CD8-positive, alpha-beta memory T cell (primary cell): ENCODE measurements at regions not wholly inside any gene's neighbourhood (a gene's known extent, or its start where the extent isn't known, plus 50 kb on each side); places are given as distances from the start of the nearest gene placed in this dataset.

Experiments
- CTCF ChIA-PET: fragments of 350-600 bp; sonication (Branson Sonifier 250); formaldehyde crosslinking; loops from one replicate; lab custom pipeline; 2021; ENCODE audit warnings: antibody characterized with exemption; lab: Charles Lee
- POLR2A ChIA-PET: fragments of 350-600 bp; sonication (Branson Sonifier 250); formaldehyde crosslinking; loops from one replicate; lab custom pipeline; 2021; ENCODE audit warnings: antibody characterized with exemption; lab: Charles Lee
- DNase-seq, 5 donors: peaks; one replicate each; pipeline versions ENCODE4 v3.0.0 to v3.0.0-alpha.2; 2020 to 2022; ENCODE audit warnings: mixed read lengths in 1 of 5
- H3K27ac ChIP-seq: one replicate; pipeline ENCODE4 v1.7.0; 2013; ENCODE audit warnings: low read depth, mild to moderate bottlenecking, low read length, moderate library complexity
- H3K27me3 ChIP-seq: 2 replicates; pipeline ENCODE4 v1.7.0; 2013; ENCODE audit warnings: low read length, mild to moderate bottlenecking; ENCODE audit not compliant: insufficient read depth, poor library complexity, severe bottlenecking
- H3K36me3 ChIP-seq: 2 replicates; pipeline ENCODE4 v1.7.0; 2013; ENCODE audit warnings: mild to moderate bottlenecking, low read length, moderate library complexity; ENCODE audit not compliant: insufficient read depth
- H3K4me1 ChIP-seq: 2 replicates; pipeline ENCODE4 v1.7.0; 2013; ENCODE audit warnings: mild to moderate bottlenecking, low read length, moderate library complexity; ENCODE audit not compliant: insufficient read depth
- H3K4me3 ChIP-seq: 2 replicates; pipeline ENCODE4 v1.7.0; 2013; ENCODE audit warnings: mild to moderate bottlenecking, low read length
- H3K9me3 ChIP-seq: 2 replicates; pipeline ENCODE4 v1.7.0; 2013; ENCODE audit warnings: mild to moderate bottlenecking, low read length
- H3K27ac Mint-ChIP-seq, 8 donors: one replicate each; pipeline ENCODE4 v1.8.0; 2020 to 2021; ENCODE audit warnings: mixed read lengths in 8 of 8, mild to moderate bottlenecking in 6 of 8, inconsistent platforms in 3 of 8, moderate library complexity in 3 of 8
- H3K27me3 Mint-ChIP-seq, 2 donors: one replicate each; pipeline ENCODE4 v1.8.0; 2020 to 2021; ENCODE audit warnings: mixed read lengths in 2 of 2, mild to moderate bottlenecking in 1 of 2, moderate library complexity in 1 of 2
- H3K36me3 Mint-ChIP-seq, 3 donors: one replicate each; pipeline ENCODE4 v1.8.0; 2020 to 2021; ENCODE audit warnings: mixed read lengths in 3 of 3, inconsistent platforms in 1 of 3, mild to moderate bottlenecking in 1 of 3
- H3K4me1 Mint-ChIP-seq, 3 donors: one replicate each; pipeline ENCODE4 v1.8.0; 2020 to 2021; ENCODE audit warnings: mixed read lengths in 3 of 3, inconsistent platforms in 1 of 3, mild to moderate bottlenecking in 1 of 3
- H3K4me3 Mint-ChIP-seq, 7 donors: one replicate each; pipeline ENCODE4 v1.8.0; 2020 to 2021; ENCODE audit warnings: mixed read lengths in 7 of 7, mild to moderate bottlenecking in 6 of 7, moderate library complexity in 4 of 7, inconsistent platforms in 2 of 7
- H3K9me3 Mint-ChIP-seq, 5 donors: one replicate each; pipeline ENCODE4 v1.8.0; 2020 to 2022; ENCODE audit warnings: mixed read lengths in 5 of 5, mild to moderate bottlenecking in 3 of 5, moderate library complexity in 2 of 5, inconsistent platforms in 1 of 5

DNA sequence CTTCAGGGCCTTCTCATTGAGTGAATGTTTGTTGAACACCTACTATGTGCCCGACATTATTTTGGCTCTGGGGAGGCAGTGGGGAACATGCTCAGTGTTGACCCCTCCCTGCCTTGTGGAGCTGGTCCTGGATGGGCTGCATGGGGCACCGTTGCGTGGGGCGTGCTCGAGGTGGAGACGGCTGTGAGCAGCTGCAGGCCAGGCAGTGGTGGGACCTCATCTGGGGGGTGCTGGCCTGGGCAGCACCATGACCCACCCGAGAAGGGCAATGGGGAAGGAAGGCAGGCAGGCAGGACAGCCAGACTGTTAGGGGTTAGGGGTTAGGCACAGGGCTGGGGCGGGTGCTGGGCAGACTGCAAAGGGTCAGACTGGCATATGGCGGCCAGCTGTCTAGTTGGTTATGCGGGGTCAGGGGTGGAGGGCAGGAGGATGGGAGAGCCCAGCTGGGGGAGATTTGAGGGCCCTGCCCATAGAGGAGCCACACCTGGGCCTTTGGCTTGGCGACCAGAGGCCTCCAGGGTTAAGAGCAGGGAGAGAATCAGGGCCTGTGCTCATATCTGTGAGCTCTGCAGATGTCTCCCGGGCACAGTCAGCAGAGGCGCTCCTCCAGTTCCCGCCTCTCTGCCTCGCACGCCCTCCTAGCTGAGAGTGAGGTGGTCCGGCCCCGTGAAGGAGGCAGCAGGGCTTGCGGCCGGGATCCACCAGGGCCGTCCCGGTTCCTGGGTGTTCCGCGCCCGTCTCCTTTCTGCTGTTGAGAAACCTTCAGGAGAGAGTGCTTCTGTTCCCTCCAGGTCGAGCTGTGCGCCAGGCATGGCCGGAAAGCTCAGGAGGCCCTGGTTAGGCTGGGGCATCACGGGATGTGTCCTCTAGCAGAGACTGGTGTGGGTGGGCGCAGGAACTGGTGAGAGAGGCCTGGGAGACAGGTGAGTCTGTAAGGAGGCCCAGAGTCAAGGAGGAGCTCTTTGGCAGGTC lies 73.3 kb downstream of the RGS12 start:
- Histone ChIP-seq H3K27ac (no peak overlapping the region), H3K4me1 (peaks cover 24% of the 10 kb centered on the region), H3K36me3 (no peaks in the 10 kb centered on the region), H3K4me3 (no peak overlapping the region), H3K9me3 (no peaks in the 10 kb centered on the region), H3K27me3 (no peaks in the 10 kb centered on the region)
- POLR2A ChIA-PET = no interaction called here
- CTCF ChIA-PET = no interaction called here
- H3K27ac Mint-ChIP-seq = no peak overlapping the region
- peaks cover 0 to 7% (median 0%) of the 10 kb centered on the region in 3 donors for H3K36me3 Mint-ChIP-seq
- H3K4me3 Mint-ChIP-seq = no peak overlapping the region
- DNase-seq = no peak
- no peaks in the 10 kb centered on the region for H3K9me3 Mint-ChIP-seq
- peaks cover 24 to 30% (median 27%) of the 10 kb centered on the region in 3 donors for H3K4me1 Mint-ChIP-seq
- H3K27me3 Mint-ChIP-seq = peaks cover 11 to 28% of the 10 kb centered on the region in 2 donors

DNA sequence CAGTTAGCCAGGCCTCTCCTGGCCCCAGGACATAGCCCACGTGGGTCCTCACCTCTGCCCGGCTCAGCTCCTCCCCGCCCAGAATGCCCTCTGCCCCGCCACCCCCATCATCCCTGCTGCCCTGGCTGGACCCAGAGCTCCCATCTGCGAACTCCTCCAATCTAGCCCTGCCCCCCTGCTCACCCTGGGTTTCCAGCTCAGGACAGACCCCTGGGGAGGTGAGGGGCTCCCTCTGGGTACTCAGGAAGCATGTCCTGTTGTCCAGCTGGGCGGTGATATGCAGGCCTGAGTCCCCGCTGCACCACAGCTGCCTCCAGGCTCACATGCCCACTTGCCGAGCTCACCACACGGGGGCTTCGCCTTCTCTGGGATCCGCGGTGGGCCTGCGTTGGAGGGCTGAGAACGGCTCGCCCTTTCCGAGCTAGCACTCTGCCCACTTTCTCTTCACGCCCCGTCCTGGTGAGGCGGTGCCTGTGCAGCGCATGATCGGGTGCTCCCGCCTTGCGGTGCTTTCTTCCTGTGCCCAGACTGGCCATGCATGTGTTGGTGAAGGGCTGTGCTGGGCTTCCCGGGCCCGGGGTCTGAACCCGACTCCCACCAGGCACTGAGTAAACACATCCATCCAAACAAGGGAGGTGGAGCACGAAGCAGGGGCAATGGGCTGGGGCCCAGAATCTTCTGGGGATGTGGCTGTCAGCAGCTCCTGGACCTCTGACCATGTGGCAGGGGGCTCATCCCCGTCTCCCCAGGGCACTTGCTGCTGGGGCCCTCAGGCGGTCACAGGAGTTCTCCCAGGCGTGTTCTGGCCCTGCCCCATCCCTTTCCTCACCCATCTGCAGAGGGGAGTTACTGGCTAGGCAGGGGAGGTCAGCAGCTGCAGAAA lies 74.3 kb downstream of the RGS12 start:
- Histone ChIP-seq H3K4me1 (peaks cover 24% of the 10 kb centered on the region), H3K4me3 (no peak overlapping the region), H3K9me3 (no peaks in the 10 kb centered on the region), H3K27ac (no peak overlapping the region), H3K36me3 (no peaks in the 10 kb centered on the region), H3K27me3 (no peaks in the 10 kb centered on the region)
- peaks cover 0 to 7% (median 0%) of the 10 kb centered on the region in 3 donors for H3K36me3 Mint-ChIP-seq
- H3K27ac Mint-ChIP-seq = no peak overlapping the region
- no peak for DNase-seq
- ChIA-PET POLR2A (no interaction called here), CTCF (no interaction called here)
- peaks cover 26 to 34% (median 27%) of the 10 kb centered on the region in 3 donors for H3K4me1 Mint-ChIP-seq
- peaks cover 14 to 28% of the 10 kb centered on the region in 2 donors for H3K27me3 Mint-ChIP-seq
- H3K4me3 Mint-ChIP-seq = no peak overlapping the region
- H3K9me3 Mint-ChIP-seq = no peaks in the 10 kb centered on the region

DNA sequence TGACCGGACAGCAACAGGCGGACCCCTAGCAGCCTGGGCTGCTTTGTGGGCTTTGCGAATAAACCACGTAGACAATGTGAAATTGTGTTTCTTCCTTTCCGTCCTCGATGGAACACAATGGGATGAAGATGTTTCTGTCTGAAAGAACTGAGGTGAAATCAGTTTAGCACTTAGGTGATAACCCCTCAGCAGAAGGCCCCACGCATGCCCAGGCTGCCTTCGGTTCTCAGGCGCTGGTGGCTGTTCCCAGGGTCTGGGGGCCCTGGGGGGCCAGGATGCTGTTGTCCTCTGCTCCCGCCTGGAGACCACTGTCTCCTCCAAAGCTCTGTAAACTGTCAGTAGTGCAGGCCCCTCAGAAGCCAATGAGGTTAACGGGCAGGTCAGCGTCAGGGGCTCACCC lies 73.9 kb upstream of the HGFAC start:
- H3K9me3 Mint-ChIP-seq = no peaks in the 10 kb centered on the region
- Histone ChIP-seq H3K4me3 (no peak overlapping the region), H3K4me1 (peaks cover 24% of the 10 kb centered on the region), H3K9me3 (no peaks in the 10 kb centered on the region), H3K36me3 (no peaks in the 10 kb centered on the region), H3K27me3 (no peaks in the 10 kb centered on the region), H3K27ac (no peak overlapping the region)
- H3K27me3 Mint-ChIP-seq = peaks cover 18 to 32% of the 10 kb centered on the region in 2 donors
- H3K4me1 Mint-ChIP-seq = peaks cover 27 to 40% (median 27%) of the 10 kb centered on the region in 3 donors
- ChIA-PET CTCF (no interaction called here), POLR2A (no interaction called here)
- H3K4me3 Mint-ChIP-seq = peak overlapping the region in 1 of 7 donors; percentile 63
- no peak for DNase-seq
- peak overlapping the region in 1 of 8 donors; percentile 61 for H3K27ac Mint-ChIP-seq
- H3K36me3 Mint-ChIP-seq = peaks cover 0 to 1% (median 0%) of the 10 kb centered on the region in 3 donors

DNA sequence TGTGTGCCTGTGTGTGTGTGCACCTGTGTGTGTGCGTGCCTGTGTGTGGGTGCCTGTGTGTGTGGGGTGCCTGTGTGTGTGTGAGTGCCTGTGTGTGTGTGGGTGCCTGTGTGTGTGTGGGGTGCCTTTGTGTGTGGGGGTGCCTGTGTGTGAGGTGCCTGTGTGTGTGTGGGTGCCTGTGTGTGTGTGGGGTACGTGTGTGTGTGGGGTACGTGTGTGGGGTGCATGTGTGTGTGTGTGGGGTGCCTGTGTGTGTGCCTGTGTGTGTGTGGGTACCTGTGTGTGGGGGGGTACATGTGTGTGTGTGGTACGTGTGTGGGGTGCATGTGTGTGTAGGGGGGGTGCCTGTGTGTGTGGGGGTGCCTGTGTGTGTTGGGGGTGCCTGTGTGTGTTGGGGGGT lies 73.4 kb upstream of the HGFAC start:
- H3K27me3 Mint-ChIP-seq = peaks cover 15 to 30% of the 10 kb centered on the region in 2 donors
- peaks cover 28% of the 10 kb centered on the region for H3K4me1 ChIP-seq

DNA sequence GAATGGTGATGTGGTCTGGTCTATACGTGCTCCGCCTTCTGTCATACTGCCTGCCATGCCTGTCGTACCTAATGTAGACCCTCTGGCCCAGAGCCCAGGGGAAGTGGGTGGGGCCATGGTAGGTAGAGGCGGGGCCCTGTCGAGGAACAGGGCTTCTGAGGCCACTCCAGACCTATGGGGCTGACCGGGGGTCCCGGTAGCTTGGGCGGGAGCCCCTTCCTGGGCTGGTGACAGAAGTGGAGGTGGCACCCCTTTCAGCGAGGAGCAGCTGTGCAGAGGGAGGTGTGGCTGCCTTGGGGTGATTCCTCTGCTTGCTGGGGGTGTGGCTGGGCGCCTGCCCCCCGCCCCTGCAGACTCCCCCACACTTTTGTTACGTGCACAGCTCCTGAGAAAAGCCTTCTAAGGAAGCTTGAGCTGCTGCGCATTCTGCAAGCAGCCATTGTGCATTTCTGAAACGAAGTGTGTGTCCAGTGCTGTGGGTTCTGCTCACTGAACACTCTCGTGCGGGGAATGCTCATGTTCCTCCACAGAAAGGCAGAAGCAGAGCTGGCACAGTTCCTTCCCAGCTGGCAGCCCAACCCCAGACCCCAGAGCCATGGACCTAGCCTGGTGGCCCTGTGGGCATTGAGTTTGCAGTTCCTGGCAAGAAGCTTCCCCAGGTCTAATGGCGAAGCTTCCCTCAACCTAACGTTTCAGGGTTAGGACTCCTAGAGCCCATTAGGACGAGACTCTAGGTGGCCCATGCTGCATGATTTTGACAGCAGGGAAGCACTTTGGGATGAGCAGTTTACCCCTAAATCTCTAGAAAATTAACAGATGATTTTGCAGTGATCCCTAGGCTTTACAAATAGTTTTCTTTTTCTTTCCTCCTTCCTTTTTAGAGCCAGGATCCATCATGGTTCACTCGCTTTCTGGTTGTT lies 72.7 kb upstream of the HGFAC start:
- POLR2A ChIA-PET = no interaction called here
- peak in 1 of 5 donors; percentile 14 for DNase-seq

More for the DNA sequence above, 73.4 kb upstream of the HGFAC start:
- H3K4me3 ChIP-seq = no peak overlapping the region
- Mint-ChIP-seq H3K4me1 (peaks cover 27 to 42% (median 28%) of the 10 kb centered on the region in 3 donors), H3K36me3 (no peaks in the 10 kb centered on the region), H3K4me3 (peak overlapping the region in 2 of 7 donors; percentile 26 to 63), H3K9me3 (no peaks in the 10 kb centered on the region), H3K27ac (peak overlapping the region in 2 of 8 donors; percentile 33 to 61)
- CTCF ChIA-PET = no interaction called here
- POLR2A ChIA-PET = no interaction called here
- no peak overlapping the region for H3K27ac ChIP-seq
- DNase-seq = no peak
- no peaks in the 10 kb centered on the region for H3K9me3 ChIP-seq
- H3K27me3 ChIP-seq = no peaks in the 10 kb centered on the region
- H3K36me3 ChIP-seq = no peaks in the 10 kb centered on the region

DNA sequence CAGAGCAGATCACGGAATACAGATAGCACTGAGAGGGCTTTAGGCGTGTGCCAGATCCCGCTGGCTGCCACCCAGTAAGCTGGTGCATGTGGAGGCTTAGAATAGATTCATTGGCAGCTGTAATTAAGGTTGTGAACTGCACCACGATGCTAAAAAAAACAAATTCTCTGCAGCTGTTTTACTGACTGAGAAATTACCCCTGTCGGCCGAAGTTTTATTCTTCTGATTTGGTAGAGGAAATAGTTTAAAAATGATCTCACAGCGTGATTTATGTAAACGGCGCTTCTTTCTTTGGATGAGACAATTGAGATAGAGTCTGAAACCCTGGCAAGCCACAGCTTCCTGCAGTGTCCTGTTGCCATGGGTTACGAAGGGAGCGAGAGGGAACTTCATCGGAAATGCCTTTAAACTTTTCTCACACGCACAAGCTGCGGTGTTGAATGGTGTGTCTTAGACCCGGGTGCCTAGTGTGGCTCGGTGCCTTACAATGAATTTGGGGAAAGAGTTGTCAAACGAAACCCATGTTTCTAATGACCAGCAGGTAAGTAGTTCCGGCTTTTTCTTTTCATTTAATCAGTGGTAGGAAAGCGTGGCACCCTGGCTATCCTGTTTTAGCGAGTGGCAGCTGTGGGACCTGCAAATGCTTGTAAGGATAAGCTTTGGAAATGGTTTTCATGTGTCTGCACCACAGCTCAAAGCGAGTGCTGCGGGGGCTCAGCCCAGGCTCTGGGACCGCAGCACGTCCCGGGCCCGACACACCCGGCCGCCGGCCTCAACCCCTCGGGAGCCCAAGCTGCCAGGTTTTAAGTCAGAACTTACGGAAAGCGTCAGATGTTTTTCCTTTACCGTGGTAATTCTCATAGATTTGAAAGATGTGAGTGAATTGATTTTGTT lies 71.7 kb upstream of the HGFAC start:
- peak overlapping the region in 5 of 8 donors; percentile 0 to 59 (median 16) for H3K27ac Mint-ChIP-seq
- Histone ChIP-seq H3K4me3 (peak overlapping the region; percentile 29), H3K27ac (no peak overlapping the region), H3K4me1 (peaks cover 33% of the 10 kb centered on the region), H3K27me3 (no peaks in the 10 kb centered on the region), H3K9me3 (no peaks in the 10 kb centered on the region), H3K36me3 (no peaks in the 10 kb centered on the region)
- peaks cover 13 to 29% of the 10 kb centered on the region in 2 donors for H3K27me3 Mint-ChIP-seq
- peaks cover 27 to 49% (median 28%) of the 10 kb centered on the region in 3 donors for H3K4me1 Mint-ChIP-seq
- ChIA-PET CTCF (interaction anchor here (0.9 kb wide), 1 partner anchor 24 kb away, joined by 3 read pairs; no protein-coding TSS in a partner anchor), POLR2A (no interaction called here)
- peak in 2 of 5 donors; percentile 44 to 48 for DNase-seq
- H3K4me3 Mint-ChIP-seq = peak overlapping the region; percentile 18 to 80 (median 74)
- H3K9me3 Mint-ChIP-seq = no peaks in the 10 kb centered on the region
- H3K36me3 Mint-ChIP-seq = no peaks in the 10 kb centered on the region

More for the DNA sequence above, 72.7 kb upstream of the HGFAC start:
- Histone ChIP-seq H3K4me1 (peaks cover 33% of the 10 kb centered on the region), H3K4me3 (peak overlapping the region; percentile 29), H3K27me3 (no peaks in the 10 kb centered on the region), H3K9me3 (no peaks in the 10 kb centered on the region), H3K36me3 (no peaks in the 10 kb centered on the region), H3K27ac (no peak overlapping the region)
- Mint-ChIP-seq H3K27ac (peak overlapping the region in 3 of 8 donors; percentile 0 to 52 (median 29)), H3K4me1 (peaks cover 27 to 49% (median 28%) of the 10 kb centered on the region in 3 donors), H3K36me3 (no peaks in the 10 kb centered on the region), H3K27me3 (peaks cover 15 to 29% of the 10 kb centered on the region in 2 donors), H3K4me3 (peak overlapping the region; percentile 18 to 79 (median 74)), H3K9me3 (no peaks in the 10 kb centered on the region)
- CTCF ChIA-PET = interaction anchor here (0.9 kb wide), 1 partner anchor 23 kb away, joined by 3 read pairs; no protein-coding TSS in a partner anchor
